HG02884 (cell line): ENCODE measurements at regions not wholly inside any gene's neighbourhood (a gene's known extent, or its start where the extent isn't known, plus 50 kb on each side); places are given as distances from the start of the nearest gene placed in this dataset.
A peak's percentile ranks its signal among the peaks of the same experiment; 100 is the strongest.

Experiments
- ATAC-seq: cut with Tn5 transposase; IDR thresholded peaks from one replicate; pipeline ENCODE4 v1.9.1; 2021; ENCODE audit warnings: mild to moderate bottlenecking, moderate library complexity; ENCODE audit not compliant: unreplicated experiment

GRCh38 chr3:189498995-189499704 lies 132.0 kb upstream of the TP63 start:
- no peak for ATAC-seq

GRCh38 chr3:189500299-189500698 lies 130.9 kb upstream of the TP63 start:
- no peak for ATAC-seq

- ATAC-seq = no peak
These were observed 130.2 kb upstream of the TP63 start for GRCh38 chr3:189500798-189501495.

- ATAC-seq = no peak
These were observed 128.9 kb upstream of the TP63 start for GRCh38 chr3:189502256-189502655.

GRCh38 chr3:189502676-189503257 lies 128.4 kb upstream of the TP63 start:
- no peak for ATAC-seq

- ATAC-seq = peak; percentile 64
These were observed 123.3 kb upstream of the TP63 start for GRCh38 chr3:189507856-189508255.

GRCh38 chr3:189508784-189509501 lies 122.2 kb upstream of the TP63 start:
- ATAC-seq = no peak

GRCh38 chr3:189512039-189512438 lies 119.2 kb upstream of the TP63 start:
- peak; percentile 74 for ATAC-seq

- ATAC-seq = no peak
These were observed 118.4 kb upstream of the TP63 start for GRCh38 chr3:189512821-189513220.

GRCh38 chr3:189513281-189514117 lies 117.7 kb upstream of the TP63 start:
- no peak for ATAC-seq

- ATAC-seq = no peak
These were observed 115.2 kb upstream of the TP63 start for GRCh38 chr3:189516039-189516438.

- ATAC-seq = no peak
These were observed 113.2 kb upstream of the TP63 start for GRCh38 chr3:189517981-189518380.

GRCh38 chr3:189519458-189519857 lies 111.7 kb upstream of the TP63 start:
- no peak for ATAC-seq

GRCh38 chr3:189529468-189529867 lies 101.7 kb upstream of the TP63 start:
- ATAC-seq = peak; percentile 80

GRCh38 chr3:189529889-189530471 lies 101.2 kb upstream of the TP63 start:
- peak; percentile 41 for ATAC-seq

GRCh38 chr3:189530822-189531221 lies 100.4 kb upstream of the TP63 start:
- ATAC-seq = no peak

GRCh38 chr3:189531271-189531670 lies 99.9 kb upstream of the TP63 start:
- no peak for ATAC-seq

GRCh38 chr3:189534531-189534930 lies 96.7 kb upstream of the TP63 start:
- ATAC-seq = no peak

GRCh38 chr3:189537135-189537534 lies 94.1 kb upstream of the TP63 start:
- no peak for ATAC-seq

- ATAC-seq = no peak
These were observed 83.7 kb upstream of the TP63 start for GRCh38 chr3:189547448-189547847.
